Colonic mucosa (tissue), 4 donors: ENCODE measurements at regions not wholly inside any gene's neighbourhood (a gene's known extent, or its start where the extent isn't known, plus 50 kb on each side); places are given as distances from the start of the nearest gene placed in this dataset.

Experiments used
- DNase-seq: peaks from one replicate; pipeline ENCODE4 v3.0.0-alpha.2; 2020
- H3K27ac ChIP-seq: fragments of 200-600 bp; one replicate; pipeline ENCODE4 v1.8.0; 2021
- H3K27me3 ChIP-seq: fragments of 200-600 bp; one replicate; pipeline ENCODE4 v1.8.0; 2021
- H3K36me3 ChIP-seq: fragments of 200-600 bp; one replicate; pipeline ENCODE4 v1.8.0; 2021
- H3K4me1 ChIP-seq: fragments of 200-600 bp; one replicate; pipeline ENCODE4 v1.8.0; 2021; ENCODE audit warnings: mild to moderate bottlenecking
- H3K4me3 ChIP-seq: fragments of 200-600 bp; one replicate; pipeline ENCODE4 v1.8.0; 2021
- H3K9ac ChIP-seq, 2 donors: one replicate each; pipeline ENCODE4 v1.7.0; 2013; ENCODE audit warnings: control low read depth in 2 of 2, low read depth in 2 of 2, low read length in 2 of 2
- H3K9me3 ChIP-seq: fragments of 200-600 bp; one replicate; pipeline ENCODE4 v1.8.0; 2021
- CTCF ChIP-seq: fragments of 200-600 bp; IDR thresholded peaks from one replicate; pipeline ENCODE4 v1.8.0; 2022; ENCODE audit warnings: antibody characterized with exemption, mild to moderate bottlenecking
- intact Hi-C: fragments of 100-400 bp; cut with DNase I; formaldehyde crosslinking; loops from one replicate; pipeline ENCODE4 v1.14.1; 2022
- donor health status: healthy.
- donor health status: DM: no; HTN: no; CAD: no.
- donor health status: DM: no; HTN: no; CAD: no.

- Histone ChIP-seq H3K4me1 (peaks cover 4% of the 10 kb centered on the region), H3K9me3 (no peaks in the 10 kb centered on the region), H3K4me3 (peak overlapping the region; percentile 65), H3K36me3 (no peaks in the 10 kb centered on the region), H3K27me3 (no peaks in the 10 kb centered on the region), H3K9ac (peak overlapping the region; percentile 19 to 70), H3K27ac (peak overlapping the region; percentile 53)
- TF ChIP-seq CTCF, result no peak
- intact Hi-C loops, result no loop called here
- peak; percentile 25 for DNase-seq
Observed at GRCh38 chr5:61626639-61627282, 294.7 kb downstream of the ZSWIM6 start.

GRCh38 chr5:61627531-61627930 is 295.5 kb downstream of the ZSWIM6 start:
- H3K4me3 ChIP-seq, result no peak overlapping the region
- no peak for DNase-seq
- H3K9me3 ChIP-seq, result no peaks in the 10 kb centered on the region
- H3K4me1 ChIP-seq, result peaks cover 4% of the 10 kb centered on the region
- no peak for TF ChIP-seq CTCF
- H3K27ac ChIP-seq, result no peak overlapping the region
- intact Hi-C loops, result no loop called here
- no peak overlapping the region for H3K9ac ChIP-seq
- H3K27me3 ChIP-seq, result no peaks in the 10 kb centered on the region
- H3K36me3 ChIP-seq, result no peaks in the 10 kb centered on the region

- no peaks in the 10 kb centered on the region for H3K4me1 ChIP-seq
- no peak overlapping the region for H3K4me3 ChIP-seq
- H3K27ac ChIP-seq, result no peak overlapping the region
- H3K9me3 ChIP-seq, result no peaks in the 10 kb centered on the region
- H3K27me3 ChIP-seq, result no peaks in the 10 kb centered on the region
- no peak for TF ChIP-seq CTCF
- no peak overlapping the region for H3K9ac ChIP-seq
- intact Hi-C loops, result no loop called here
- H3K36me3 ChIP-seq, result no peaks in the 10 kb centered on the region
- no peak for DNase-seq
Observed at GRCh38 chr5:61630908-61631307, 298.9 kb downstream of the ZSWIM6 start.

- Histone ChIP-seq H3K9ac (no peak overlapping the region), H3K4me3 (no peak overlapping the region)
Observed at GRCh38 chr5:61631438-61631941, 299.4 kb downstream of the ZSWIM6 start.

GRCh38 chr5:61632064-61632463 is 300.0 kb downstream of the ZSWIM6 start:
- no peak for DNase-seq
- no peaks in the 10 kb centered on the region for H3K9me3 ChIP-seq
- no peak for TF ChIP-seq CTCF
- no peaks in the 10 kb centered on the region for H3K4me1 ChIP-seq
- no peak overlapping the region for H3K4me3 ChIP-seq
- intact Hi-C loops, result no loop called here
- no peak overlapping the region for H3K9ac ChIP-seq
- no peaks in the 10 kb centered on the region for H3K27me3 ChIP-seq
- H3K27ac ChIP-seq, result no peak overlapping the region
- no peaks in the 10 kb centered on the region for H3K36me3 ChIP-seq

More at GRCh38 chr5:61631438-61631941, 299.4 kb downstream of the ZSWIM6 start:
- Histone ChIP-seq H3K9me3 (no peaks in the 10 kb centered on the region), H3K27me3 (no peaks in the 10 kb centered on the region), H3K4me1 (no peaks in the 10 kb centered on the region), H3K36me3 (no peaks in the 10 kb centered on the region), H3K27ac (no peak overlapping the region)
- TF ChIP-seq CTCF, result no peak
- DNase-seq, result no peak
- intact Hi-C loops, result no loop called here
